Loucy (cell line): ENCODE measurements at regions not wholly inside any gene's neighbourhood (a gene's known extent, or its start where the extent isn't known, plus 50 kb on each side); places are given as distances from the start of the nearest gene placed in this dataset.

ENCODE experiments used
- CTCF ChIP-seq: fragments of 200-600 bp; sonication (generic); conservative IDR thresholded peaks from 2 replicates; pipeline ENCODE4 v1.5.1; 2014; ENCODE audit warnings: mild to moderate bottlenecking, antibody characterized with exemption, low read length
- EZH2phosphoT487 ChIP-seq: fragments of 200-600 bp; IDR thresholded peaks from 2 replicates; pipeline ENCODE4 v1.6.1; 2018; ENCODE audit warnings: antibody characterized with exemption, mild to moderate bottlenecking, moderate library complexity, borderline replicate concordance

- TF ChIP-seq CTCF: no peak
- TF ChIP-seq EZH2phosphoT487: no peak
Measured at GRCh38 chr4:94396984-94397383, 54.3 kb upstream of the HPGDS start.
